LHCN-M2 (cell line): ENCODE measurements at regions not wholly inside any gene's neighbourhood (a gene's known extent, or its start where the extent isn't known, plus 50 kb on each side); places are given as distances from the start of the nearest gene placed in this dataset.
"Not testable (repeated sequence)": the region's sequence is repeated elsewhere in the genome, so short reads cannot be mapped to it uniquely, and the experiment has no call there.

ENCODE experiments used
- DNase-seq: peaks from one replicate; pipeline ENCODE4 v3.0.0-alpha.2; 2012; ENCODE audit warnings: low read depth

- no peak for DNase-seq
Observed at GRCh38 chr2:167686691-167687090, 560.7 kb downstream of the STK39 start.

GRCh38 chr2:167681234-167682015 lies 566.0 kb downstream of the STK39 start:
- DNase-seq = no peak

GRCh38 chr2:167678158-167678557 lies 569.2 kb downstream of the STK39 start:
- no peak for DNase-seq

- no peak for DNase-seq
Observed at GRCh38 chr2:167675906-167676305, 571.5 kb downstream of the STK39 start.

GRCh38 chr2:167670588-167670987 lies 576.8 kb downstream of the STK39 start:
- DNase-seq = no peak

GRCh38 chr2:167653131-167653530 lies 594.3 kb downstream of the STK39 start:
- DNase-seq = no peak

GRCh38 chr2:167652401-167652800 lies 595.0 kb downstream of the STK39 start:
- DNase-seq = no peak

GRCh38 chr2:167651406-167652151 lies 595.8 kb downstream of the STK39 start:
- DNase-seq = no peak

GRCh38 chr2:167646557-167646956 lies 600.8 kb downstream of the STK39 start:
- DNase-seq = no peak

- no peak for DNase-seq
Observed at GRCh38 chr2:167640096-167640495, 607.3 kb downstream of the STK39 start.

- DNase-seq = no peak
Observed at GRCh38 chr2:167637741-167638140, 609.7 kb downstream of the STK39 start.

- DNase-seq = not testable (repeated sequence)
Observed at GRCh38 chr2:167632271-167632670, 615.1 kb downstream of the STK39 start.

- DNase-seq = no peak
Observed at GRCh38 chr2:167626961-167627360, 620.4 kb downstream of the STK39 start.

GRCh38 chr2:167626301-167626700 lies 621.1 kb downstream of the STK39 start:
- no peak for DNase-seq

GRCh38 chr2:167616997-167617396 lies 630.4 kb downstream of the STK39 start:
- DNase-seq = no peak

GRCh38 chr2:167613471-167613870 lies 633.9 kb downstream of the STK39 start:
- no peak for DNase-seq

- DNase-seq = no peak
Observed at GRCh38 chr2:167608487-167608886, 638.9 kb downstream of the STK39 start.

- DNase-seq = no peak
Observed at GRCh38 chr2:167607731-167608130, 639.7 kb downstream of the STK39 start.

GRCh38 chr2:167607211-167607610 lies 640.2 kb downstream of the STK39 start:
- DNase-seq = no peak

- DNase-seq = no peak
Observed at GRCh38 chr2:167602122-167602521, 645.3 kb downstream of the STK39 start.

- no peak for DNase-seq
Observed at GRCh38 chr2:167599219-167599618, 648.2 kb downstream of the STK39 start.

- no peak for DNase-seq
Observed at GRCh38 chr2:167595839-167596471, 651.4 kb downstream of the STK39 start.

GRCh38 chr2:167595021-167595420 lies 652.4 kb downstream of the STK39 start:
- no peak for DNase-seq
